Gastrocnemius medialis (tissue), 4 donors: ENCODE measurements at regions not wholly inside any gene's neighbourhood (a gene's known extent, or its start where the extent isn't known, plus 50 kb on each side); places are given as distances from the start of the nearest gene placed in this dataset.

Experiments
- CTCF ChIP-seq, 5 experiments: fragments of 450-650 bp in 3 of 5; fragments of 200-600 bp in 2 of 5; sonication (generic) in 2 of 5; IDR thresholded peaks in 4 of 5; conservative IDR thresholded peaks in 1 of 5; 1 replicate in 4 of 5; 2 replicates in 1 of 5; pipeline ENCODE4 v1.5.1; 2016 to 2019; ENCODE audit warnings: antibody characterized with exemption in 5 of 5, mild to moderate bottlenecking in 3 of 5, moderate library complexity in 3 of 5
- POLR2A ChIP-seq, 2 donors: fragments of 450-650 bp; IDR thresholded peaks; one replicate each; pipeline ENCODE4 v1.6.1; 2017; ENCODE audit warnings: antibody characterized with exemption in 2 of 2, mild to moderate bottlenecking in 2 of 2, moderate library complexity in 2 of 2

- TF ChIP-seq CTCF (IDR thresholded peaks at IDR 0.05 in 4 of 5, conservative IDR thresholded peaks at IDR 0.05 in 1 of 5) (no peak), POLR2A (IDR thresholded peaks at IDR 0.05) (no peak)
Observed at GRCh38 chr17:77427391-77427991, 286.7 kb downstream of the SEC14L1 start.
